ENCODE measurements at regions not wholly inside any gene's neighbourhood (a gene's known extent, or its start where the extent isn't known, plus 50 kb on each side); places are given as distances from the start of the nearest gene placed in this dataset.

GRCh38 chr21:17195351-17195750 is 317.5 kb upstream of the CXADR start:
- no peak for DNase-seq (ENCODE audit: low spot score in 2 of 2, unreplicated experiment in 2 of 2)
- H3K4me1 Mint-ChIP-seq, result peaks cover 25% of the 10 kb centered on the region
- TF ChIP-seq, protein P1, sequence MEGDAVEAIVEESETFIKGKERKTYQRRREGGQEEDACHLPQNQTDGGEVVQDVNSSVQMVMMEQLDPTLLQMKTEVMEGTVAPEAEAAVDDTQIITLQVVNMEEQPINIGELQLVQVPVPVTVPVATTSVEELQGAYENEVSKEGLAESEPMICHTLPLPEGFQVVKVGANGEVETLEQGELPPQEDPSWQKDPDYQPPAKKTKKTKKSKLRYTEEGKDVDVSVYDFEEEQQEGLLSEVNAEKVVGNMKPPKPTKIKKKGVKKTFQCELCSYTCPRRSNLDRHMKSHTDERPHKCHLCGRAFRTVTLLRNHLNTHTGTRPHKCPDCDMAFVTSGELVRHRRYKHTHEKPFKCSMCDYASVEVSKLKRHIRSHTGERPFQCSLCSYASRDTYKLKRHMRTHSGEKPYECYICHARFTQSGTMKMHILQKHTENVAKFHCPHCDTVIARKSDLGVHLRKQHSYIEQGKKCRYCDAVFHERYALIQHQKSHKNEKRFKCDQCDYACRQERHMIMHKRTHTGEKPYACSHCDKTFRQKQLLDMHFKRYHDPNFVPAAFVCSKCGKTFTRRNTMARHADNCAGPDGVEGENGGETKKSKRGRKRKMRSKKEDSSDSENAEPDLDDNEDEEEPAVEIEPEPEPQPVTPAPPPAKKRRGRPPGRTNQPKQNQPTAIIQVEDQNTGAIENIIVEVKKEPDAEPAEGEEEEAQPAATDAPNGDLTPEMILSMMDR (IDR thresholded peaks at IDR 0.05; ENCODE audit: unreplicated experiment), result no peak
- H3K27me3 Mint-ChIP-seq (ENCODE audit: low read depth), result no peaks in the 10 kb centered on the region
- no peak overlapping the region for H3K27ac Mint-ChIP-seq
- peaks cover 6% of the 10 kb centered on the region for H3K36me3 Mint-ChIP-seq
- no peak overlapping the region for H3K4me3 Mint-ChIP-seq
- peaks cover 24% of the 10 kb centered on the region for H3K9me3 Mint-ChIP-seq

DNA sequence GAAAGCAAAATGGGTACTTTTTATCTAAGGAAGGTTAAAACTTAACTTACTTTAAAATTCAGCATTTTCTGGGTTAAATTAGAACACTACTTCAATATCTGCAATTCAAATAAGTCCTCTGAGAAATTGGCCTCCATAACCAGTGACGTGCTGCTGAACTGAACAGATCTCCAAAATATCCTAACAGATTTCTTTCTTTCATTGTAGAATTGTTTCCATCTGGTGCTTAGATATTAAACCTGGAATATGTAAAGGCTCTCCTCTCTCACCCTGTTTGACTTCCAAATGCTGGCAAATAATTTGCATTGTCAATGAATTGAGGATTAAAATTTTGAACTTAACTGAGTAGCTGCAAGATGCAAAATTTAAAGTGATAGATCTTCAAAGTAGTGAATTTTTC is 316.9 kb upstream of the CXADR start:
- Mint-ChIP-seq H3K36me3 (peaks cover 4% of the 10 kb centered on the region), H3K4me3 (no peak overlapping the region), H3K27ac (peak overlapping the region; percentile 47), H3K9me3 (peaks cover 19% of the 10 kb centered on the region), H3K4me1 (peaks cover 25% of the 10 kb centered on the region), H3K27me3 (ENCODE audit: low read depth) (no peaks in the 10 kb centered on the region)
- TF ChIP-seq, protein P1 (IDR thresholded peaks at IDR 0.05; ENCODE audit: unreplicated experiment), result no peak
- DNase-seq (ENCODE audit: low spot score in 2 of 2, unreplicated experiment in 2 of 2), result no peak

DNA sequence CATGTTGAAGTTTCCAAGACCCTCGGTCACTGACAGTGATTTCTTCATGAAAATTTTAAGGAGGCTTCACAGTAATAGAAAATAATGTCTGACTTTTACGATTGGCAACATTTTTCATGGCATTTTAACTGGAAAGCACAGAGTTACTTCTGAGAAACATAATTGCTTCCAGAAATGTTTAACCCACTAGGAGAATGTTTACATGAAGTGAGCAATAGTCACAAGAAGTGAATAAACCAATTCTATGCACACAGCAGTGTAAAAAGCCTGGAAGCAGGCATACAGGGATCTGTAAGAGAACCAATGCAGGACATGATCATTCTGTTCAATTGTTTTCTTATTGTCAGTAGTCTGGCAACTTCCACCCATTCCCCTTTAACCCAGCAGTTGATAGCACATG is 316.2 kb upstream of the CXADR start:
- H3K27me3 Mint-ChIP-seq (ENCODE audit: low read depth), result no peaks in the 10 kb centered on the region
- peaks cover 15% of the 10 kb centered on the region for H3K9me3 Mint-ChIP-seq
- TF ChIP-seq, protein P1 (IDR thresholded peaks at IDR 0.05; ENCODE audit: unreplicated experiment), result no peak
- peaks cover 4% of the 10 kb centered on the region for H3K36me3 Mint-ChIP-seq
- peaks cover 25% of the 10 kb centered on the region for H3K4me1 Mint-ChIP-seq
- no peak for DNase-seq (ENCODE audit: low spot score in 2 of 2, unreplicated experiment in 2 of 2)
- H3K27ac Mint-ChIP-seq, result no peak overlapping the region
- H3K4me3 Mint-ChIP-seq, result no peak overlapping the region

- Mint-ChIP-seq H3K27me3 (ENCODE audit: low read depth) (no peaks in the 10 kb centered on the region), H3K9me3 (peaks cover 8% of the 10 kb centered on the region)
- TF ChIP-seq, protein P1 (IDR thresholded peaks at IDR 0.05; ENCODE audit: unreplicated experiment), result no peak
Measured at GRCh38 chr21:17197996-17198395, 314.8 kb upstream of the CXADR start.

DNA sequence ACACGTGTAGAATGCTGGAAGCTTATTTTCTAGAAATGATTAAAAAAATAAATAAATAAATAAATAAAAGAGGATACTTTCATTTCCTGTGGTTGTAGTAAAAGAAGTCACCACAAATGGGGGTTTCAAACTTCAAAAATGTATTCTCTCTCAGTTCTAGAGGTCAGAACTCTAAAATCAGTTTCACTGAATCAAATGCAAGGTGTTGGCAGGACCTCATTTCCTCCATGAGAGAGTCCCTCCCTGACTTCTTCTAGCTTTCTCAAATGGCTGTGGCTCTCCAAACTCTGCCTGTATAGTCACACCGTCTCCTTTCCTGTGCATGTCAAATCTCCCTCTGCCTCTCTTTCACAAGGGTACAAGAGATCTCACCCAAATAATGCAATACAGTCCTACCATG is 312.6 kb upstream of the CXADR start:
- H3K4me3 Mint-ChIP-seq, result no peak overlapping the region
- peaks cover 25% of the 10 kb centered on the region for H3K4me1 Mint-ChIP-seq

More at GRCh38 chr21:17197996-17198395, 314.8 kb upstream of the CXADR start:
- peaks cover 25% of the 10 kb centered on the region for H3K4me1 Mint-ChIP-seq
- H3K27ac Mint-ChIP-seq, result peak overlapping the region; percentile 70
- DNase-seq (ENCODE audit: low spot score in 2 of 2, unreplicated experiment in 2 of 2), result no peak
- H3K36me3 Mint-ChIP-seq, result peaks cover 4% of the 10 kb centered on the region
- H3K4me3 Mint-ChIP-seq, result no peak overlapping the region

More for the DNA sequence above, 312.6 kb upstream of the CXADR start:
- no peaks in the 10 kb centered on the region for H3K27me3 Mint-ChIP-seq (ENCODE audit: low read depth)
- TF ChIP-seq, protein P1 (IDR thresholded peaks at IDR 0.05; ENCODE audit: unreplicated experiment), result no peak
- no peak for DNase-seq (ENCODE audit: low spot score in 2 of 2, unreplicated experiment in 2 of 2)
- H3K27ac Mint-ChIP-seq, result no peak overlapping the region
- H3K9me3 Mint-ChIP-seq, result no peaks in the 10 kb centered on the region
- H3K36me3 Mint-ChIP-seq, result no peaks in the 10 kb centered on the region

Measured in mesothelial cell of epicardium (in vitro differentiated cells).